ENCODE measurements at regions not wholly inside any gene's neighbourhood (a gene's known extent, or its start where the extent isn't known, plus 50 kb on each side); places are given as distances from the start of the nearest gene placed in this dataset.

DNA sequence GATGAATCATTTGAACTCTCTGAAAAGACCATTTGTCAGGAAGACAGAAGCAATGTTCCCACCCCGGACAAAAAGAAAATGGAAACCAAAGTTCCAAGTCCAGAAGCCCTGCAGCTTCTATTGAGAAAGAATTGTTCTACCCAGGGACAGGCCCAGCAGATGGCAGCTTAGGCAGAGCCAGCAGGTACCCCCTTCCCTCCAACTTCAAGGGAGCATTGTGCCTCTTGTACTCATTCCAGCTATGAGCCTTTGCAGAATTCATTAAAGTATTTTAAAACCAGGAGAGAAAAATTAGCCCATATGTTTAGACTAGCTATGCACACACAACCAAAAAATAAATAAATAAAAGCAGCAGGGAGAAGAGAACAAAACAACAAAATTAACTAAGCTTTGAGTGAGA lies 85.2 kb upstream of the KCND3 start:
- no peak overlapping the region for H3K27ac Mint-ChIP-seq
- DNase-seq: no peak
- H3K27me3 ChIP-seq (ENCODE audit: control insufficient read depth in 2 of 2, insufficient read depth in 2 of 2, low read length in 2 of 2): no peaks in the 10 kb centered on the region
- WGBS (ENCODE audit: insufficient coverage): 83% methylated on average over 1 of the region's 1 CpG
- no peaks in the 10 kb centered on the region for H3K36me3 Mint-ChIP-seq
- peaks cover 5 to 10% (median 6%) of the 10 kb centered on the region in 7 donors for H3K9me3 Mint-ChIP-seq
- no peak overlapping the region for H3K27ac ChIP-seq (ENCODE audit: low read depth in 1 of 2, low read length in 2 of 2)
- intact Hi-C loops (cut with micrococcal nuclease): no loop called here
- H3K9me3 ChIP-seq (replicated peaks in 1 of 2; ENCODE audit: control insufficient read depth in 1 of 2, insufficient read depth in 1 of 2, low read length in 2 of 2): peaks cover 0 to 3% of the 10 kb centered on the region in 2 donors
- H3K4me2 ChIP-seq (replicated peaks; ENCODE audit: extremely low read depth, low read length, poor library complexity, severe bottlenecking): no peak overlapping the region
- no peak overlapping the region for H3K4me3 ChIP-seq (replicated peaks in 1 of 3; ENCODE audit: low read depth in 2 of 3, low read length in 3 of 3)
- H3K9ac ChIP-seq (ENCODE audit: insufficient read depth, low read length, poor library complexity, severe bottlenecking): no peak overlapping the region
- H2AFZ ChIP-seq (ENCODE audit: insufficient read depth, low read depth, low read length, poor library complexity, severe bottlenecking): no peak overlapping the region
- no peak overlapping the region for H3K4me3 Mint-ChIP-seq
- H4K20me1 ChIP-seq (ENCODE audit: insufficient read depth, low read length): no peaks in the 10 kb centered on the region
- no peaks in the 10 kb centered on the region for H3K4me1 Mint-ChIP-seq
- H3K79me2 ChIP-seq (ENCODE audit: insufficient read depth, low read length): no peaks in the 10 kb centered on the region
- no peak for TF ChIP-seq CTCF (IDR thresholded peaks at IDR 0.05)
- H3K27me3 Mint-ChIP-seq (ENCODE audit: low read depth in 3 of 3): peaks cover under 1 to 2% (median 2%) of the 10 kb centered on the region in 3 donors
- H3K4me1 ChIP-seq (ENCODE audit: control insufficient read depth in 1 of 2, insufficient read depth in 2 of 2, low read length in 2 of 2): no peaks in the 10 kb centered on the region
- H3K36me3 ChIP-seq (replicated peaks in 1 of 2; ENCODE audit: control insufficient read depth in 1 of 2, insufficient read depth in 2 of 2, low read length in 2 of 2): no peaks in the 10 kb centered on the region

GRCh38 chr1:112075566-112075965 lies 86.1 kb upstream of the KCND3 start:
- H3K36me3 ChIP-seq (replicated peaks in 1 of 2; ENCODE audit: control insufficient read depth in 1 of 2, insufficient read depth in 2 of 2, low read length in 2 of 2): no peaks in the 10 kb centered on the region
- H3K4me3 Mint-ChIP-seq: no peak overlapping the region
- peaks cover 3 to 6% (median 5%) of the 10 kb centered on the region in 7 donors for H3K9me3 Mint-ChIP-seq
- no peaks in the 10 kb centered on the region for H3K4me1 ChIP-seq (ENCODE audit: control insufficient read depth in 1 of 2, insufficient read depth in 2 of 2, low read length in 2 of 2)
- H3K27ac ChIP-seq (ENCODE audit: low read depth in 1 of 2, low read length in 2 of 2): no peak overlapping the region
- no peak for DNase-seq
- no peak for TF ChIP-seq CTCF (IDR thresholded peaks at IDR 0.05)
- H3K4me3 ChIP-seq (replicated peaks in 1 of 3; ENCODE audit: low read depth in 2 of 3, low read length in 3 of 3): no peak overlapping the region
- 86% methylated on average over 1 of the region's 1 CpG for WGBS (ENCODE audit: insufficient coverage)
- no peak overlapping the region for H3K4me2 ChIP-seq (replicated peaks; ENCODE audit: extremely low read depth, low read length, poor library complexity, severe bottlenecking)
- no peaks in the 10 kb centered on the region for H3K27me3 ChIP-seq (ENCODE audit: control insufficient read depth in 2 of 2, insufficient read depth in 2 of 2, low read length in 2 of 2)
- no peak overlapping the region for H3K27ac Mint-ChIP-seq
- intact Hi-C loops (cut with micrococcal nuclease): no loop called here
- H3K4me1 Mint-ChIP-seq: no peaks in the 10 kb centered on the region
- no peaks in the 10 kb centered on the region for H4K20me1 ChIP-seq (ENCODE audit: insufficient read depth, low read length)
- no peak overlapping the region for H2AFZ ChIP-seq (ENCODE audit: insufficient read depth, low read depth, low read length, poor library complexity, severe bottlenecking)
- H3K36me3 Mint-ChIP-seq: no peaks in the 10 kb centered on the region
- H3K9ac ChIP-seq (ENCODE audit: insufficient read depth, low read length, poor library complexity, severe bottlenecking): no peak overlapping the region
- H3K27me3 Mint-ChIP-seq (ENCODE audit: low read depth in 3 of 3): peaks cover 1 to 4% (median 4%) of the 10 kb centered on the region in 3 donors
- H3K79me2 ChIP-seq (ENCODE audit: insufficient read depth, low read length): no peaks in the 10 kb centered on the region
- H3K9me3 ChIP-seq (replicated peaks in 1 of 2; ENCODE audit: control insufficient read depth in 1 of 2, insufficient read depth in 1 of 2, low read length in 2 of 2): peaks cover 0 to 3% of the 10 kb centered on the region in 2 donors

Measured in CD14-positive monocyte (primary cell).